HUES64 (cell line): ENCODE measurements at regions not wholly inside any gene's neighbourhood (a gene's known extent, or its start where the extent isn't known, plus 50 kb on each side); places are given as distances from the start of the nearest gene placed in this dataset.

Experiments used
- H3K27ac ChIP-seq: 2 replicates; pipeline ENCODE4 v1.7.0; 2013; ENCODE audit warnings: low read depth, low read length, inconsistent platforms
- H3K27me3 ChIP-seq: 2 replicates; pipeline ENCODE4 v1.6.1; 2013; ENCODE audit warnings: mild to moderate bottlenecking, low read length; ENCODE audit not compliant: insufficient read depth
- H3K36me3 ChIP-seq: 2 replicates; pipeline ENCODE4 v1.6.1; 2013; ENCODE audit warnings: mild to moderate bottlenecking, low read length; ENCODE audit not compliant: insufficient read depth
- H3K4me1 ChIP-seq: 2 replicates; pipeline ENCODE4 v1.6.1; 2013; ENCODE audit warnings: mild to moderate bottlenecking, low read length, moderate library complexity; ENCODE audit not compliant: insufficient read depth
- H3K4me3 ChIP-seq: 2 replicates; pipeline ENCODE4 v1.5.1; 2013; ENCODE audit warnings: mild to moderate bottlenecking, low read length, moderate library complexity
- H3K9ac ChIP-seq: 2 replicates; pipeline ENCODE4 v1.6.1; 2013; ENCODE audit warnings: mild to moderate bottlenecking, low read depth, low read length
- H3K9me3 ChIP-seq: 2 replicates; pipeline ENCODE4 v1.6.1; 2013; ENCODE audit warnings: low read depth, low read length; ENCODE audit not compliant: insufficient read depth
- WGBS: fragments of 150-250, 120-280 bp; methylation state at CpG from one replicate; pipeline ENCODE4 v1.1.7; 2013; ENCODE audit warnings: missing lambda C conversion rate; 5-methylcytosine and 5-hydroxymethylcytosine counted together

- no peaks in the 10 kb centered on the region for H3K9me3 ChIP-seq
- 94% methylated on average over 4 of the region's 4 CpGs for WGBS
- H3K4me1 ChIP-seq, result no peaks in the 10 kb centered on the region
- H3K27ac ChIP-seq, result no peak overlapping the region
- H3K4me3 ChIP-seq, result no peak overlapping the region
- no peaks in the 10 kb centered on the region for H3K27me3 ChIP-seq
- H3K9ac ChIP-seq, result no peak overlapping the region
- H3K36me3 ChIP-seq, result no peaks in the 10 kb centered on the region
Observed at GRCh38 chr7:98515201-98515600, 101.9 kb upstream of the NPTX2 start.

- WGBS, result 88% methylated on average over 16 of the region's 16 CpGs
- H3K36me3 ChIP-seq, result no peaks in the 10 kb centered on the region
- no peaks in the 10 kb centered on the region for H3K4me1 ChIP-seq
- no peak overlapping the region for H3K27ac ChIP-seq
- no peak overlapping the region for H3K9ac ChIP-seq
- H3K9me3 ChIP-seq, result no peaks in the 10 kb centered on the region
- H3K27me3 ChIP-seq, result no peaks in the 10 kb centered on the region
- H3K4me3 ChIP-seq, result no peak overlapping the region
Observed at GRCh38 chr7:98514211-98515031, 102.7 kb upstream of the NPTX2 start.

GRCh38 chr7:98511175-98511574 is 105.9 kb upstream of the NPTX2 start:
- H3K4me3 ChIP-seq, result no peak overlapping the region
- no peak overlapping the region for H3K9ac ChIP-seq
- WGBS, result 97% methylated on average over 5 of the region's 5 CpGs
- H3K4me1 ChIP-seq, result no peaks in the 10 kb centered on the region
- H3K27ac ChIP-seq, result no peak overlapping the region
- H3K9me3 ChIP-seq, result no peaks in the 10 kb centered on the region
- no peaks in the 10 kb centered on the region for H3K36me3 ChIP-seq
- no peaks in the 10 kb centered on the region for H3K27me3 ChIP-seq

GRCh38 chr7:98509836-98510235 is 107.2 kb upstream of the NPTX2 start:
- no peaks in the 10 kb centered on the region for H3K36me3 ChIP-seq
- WGBS, result 81% methylated on average over 6 of the region's 6 CpGs

GRCh38 chr7:98506471-98506870 is 105.6 kb upstream of the BAIAP2L1 start:
- Histone ChIP-seq H3K4me1 (no peaks in the 10 kb centered on the region), H3K4me3 (no peak overlapping the region), H3K9me3 (no peaks in the 10 kb centered on the region), H3K27ac (no peak overlapping the region), H3K9ac (no peak overlapping the region), H3K36me3 (no peaks in the 10 kb centered on the region), H3K27me3 (no peaks in the 10 kb centered on the region)
- WGBS, result 100% methylated on average over 1 of the region's 2 CpGs

More at GRCh38 chr7:98509836-98510235, 107.2 kb upstream of the NPTX2 start:
- no peaks in the 10 kb centered on the region for H3K4me1 ChIP-seq
- no peak overlapping the region for H3K9ac ChIP-seq
- no peaks in the 10 kb centered on the region for H3K9me3 ChIP-seq
- H3K4me3 ChIP-seq, result no peak overlapping the region
- H3K27ac ChIP-seq, result no peak overlapping the region
- no peaks in the 10 kb centered on the region for H3K27me3 ChIP-seq

- no peak overlapping the region for H3K27ac ChIP-seq
- H3K9me3 ChIP-seq, result no peaks in the 10 kb centered on the region
- no peak overlapping the region for H3K9ac ChIP-seq
- H3K4me3 ChIP-seq, result no peak overlapping the region
- no peaks in the 10 kb centered on the region for H3K4me1 ChIP-seq
- WGBS, result 82% methylated on average over 6 of the region's 6 CpGs
- H3K27me3 ChIP-seq, result no peaks in the 10 kb centered on the region
- H3K36me3 ChIP-seq, result no peaks in the 10 kb centered on the region
Observed at GRCh38 chr7:98500764-98501163, 99.9 kb upstream of the BAIAP2L1 start.

DNA sequence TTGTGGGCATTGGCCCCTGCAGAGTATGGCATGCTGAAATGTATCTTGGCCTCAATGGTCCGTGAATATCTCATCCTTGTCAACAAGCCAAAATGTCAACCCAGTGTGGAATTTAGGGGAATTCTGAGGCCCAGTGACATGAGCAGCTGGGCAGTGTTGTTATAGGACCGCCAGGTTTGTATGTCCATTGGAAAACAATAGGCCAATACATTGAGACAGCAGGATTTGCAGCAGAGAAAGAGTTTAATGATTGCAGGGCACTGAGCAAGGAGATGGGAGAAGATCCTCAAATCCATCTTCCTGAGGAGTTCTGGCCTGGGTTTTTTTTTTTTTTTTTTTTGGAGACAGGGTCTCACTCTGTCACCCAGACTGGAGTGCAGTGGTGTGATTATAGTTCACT is 95.7 kb upstream of the BAIAP2L1 start:
- Histone ChIP-seq H3K9me3 (no peaks in the 10 kb centered on the region), H3K4me3 (no peak overlapping the region), H3K36me3 (no peaks in the 10 kb centered on the region), H3K9ac (no peak overlapping the region), H3K27me3 (no peaks in the 10 kb centered on the region), H3K27ac (no peak overlapping the region), H3K4me1 (no peaks in the 10 kb centered on the region)
- WGBS, result 90% methylated on average over 2 of the region's 2 CpGs

DNA sequence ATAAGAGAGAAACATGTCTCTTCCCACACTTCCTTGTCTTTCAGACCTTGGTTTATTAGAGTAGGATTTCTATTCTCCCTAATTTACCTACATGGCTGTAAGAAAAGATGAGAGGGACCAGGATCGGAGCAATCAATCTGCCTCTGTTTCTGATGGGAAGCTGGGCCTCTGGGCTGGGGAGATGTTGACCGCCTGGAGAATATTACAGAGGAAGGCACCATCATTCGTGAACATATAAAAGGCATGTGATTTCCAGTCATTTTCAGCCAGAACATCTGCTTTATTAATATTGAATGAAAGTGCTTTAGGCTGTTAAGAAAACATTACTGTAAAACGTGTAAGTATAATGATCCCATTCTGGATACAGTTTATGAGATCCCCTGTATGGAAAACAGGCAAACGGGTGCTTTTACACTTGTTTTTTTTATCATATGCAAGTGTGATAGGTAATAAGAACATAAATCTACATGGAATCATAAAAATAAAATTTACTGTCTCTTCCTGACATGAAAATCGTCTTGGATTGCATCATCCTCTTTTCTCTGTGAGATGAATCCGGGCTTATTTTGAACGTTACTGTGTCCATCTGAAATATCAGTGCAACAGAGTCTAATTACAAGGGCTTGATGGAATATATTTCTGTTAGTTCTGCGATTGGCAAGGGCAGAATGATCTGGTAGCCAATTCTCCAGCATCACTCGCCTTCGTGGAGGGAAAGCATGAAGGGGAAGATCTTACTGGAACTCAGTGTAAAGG is 94.5 kb upstream of the BAIAP2L1 start:
- 89% methylated on average over 10 of the region's 11 CpGs for WGBS
- no peak overlapping the region for H3K9ac ChIP-seq
- H3K36me3 ChIP-seq, result no peaks in the 10 kb centered on the region
- H3K27me3 ChIP-seq, result no peaks in the 10 kb centered on the region
- no peaks in the 10 kb centered on the region for H3K4me1 ChIP-seq
- H3K4me3 ChIP-seq, result no peak overlapping the region
- H3K27ac ChIP-seq, result no peak overlapping the region
- H3K9me3 ChIP-seq, result no peaks in the 10 kb centered on the region

DNA sequence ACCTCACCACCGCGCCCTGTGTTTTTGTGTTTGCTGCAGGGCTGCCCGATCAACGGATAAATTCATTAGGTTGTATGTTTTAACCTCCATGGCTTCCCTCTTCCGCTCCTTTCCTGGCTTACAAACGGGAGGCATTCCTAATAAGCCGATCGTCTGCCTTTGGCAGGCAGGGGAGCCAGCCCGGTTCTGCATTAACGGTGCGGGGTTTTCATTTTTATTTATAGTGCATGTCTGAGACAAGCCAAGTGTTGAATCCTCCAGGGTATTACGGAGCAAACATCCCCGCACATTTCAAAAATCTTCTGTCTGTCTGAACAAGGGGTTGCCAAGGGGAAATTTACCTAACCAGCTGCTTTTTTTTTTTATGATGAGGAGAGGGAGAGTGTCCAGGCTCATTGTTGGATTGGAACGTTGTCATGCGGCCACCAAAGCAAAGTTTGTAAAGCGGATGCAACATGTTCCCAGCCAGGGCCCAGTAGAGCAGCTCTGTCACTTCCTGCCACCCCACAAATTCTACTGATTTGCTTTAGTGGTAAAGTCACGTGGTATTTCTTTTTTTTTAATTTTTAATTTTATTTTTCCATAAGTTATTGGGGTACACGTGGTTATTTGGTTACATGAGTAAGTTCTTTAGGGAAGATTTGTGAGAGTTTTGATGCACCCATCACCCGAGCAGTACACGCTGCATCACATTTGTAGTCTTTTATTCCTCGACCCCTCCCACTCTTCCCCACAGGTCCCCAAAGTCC is 92.3 kb upstream of the BAIAP2L1 start:
- Histone ChIP-seq H3K9me3 (no peaks in the 10 kb centered on the region), H3K9ac (no peak overlapping the region), H3K4me1 (no peaks in the 10 kb centered on the region), H3K27ac (no peak overlapping the region), H3K27me3 (no peaks in the 10 kb centered on the region), H3K4me3 (no peak overlapping the region), H3K36me3 (no peaks in the 10 kb centered on the region)
- 93% methylated on average over 20 of the region's 21 CpGs for WGBS

DNA sequence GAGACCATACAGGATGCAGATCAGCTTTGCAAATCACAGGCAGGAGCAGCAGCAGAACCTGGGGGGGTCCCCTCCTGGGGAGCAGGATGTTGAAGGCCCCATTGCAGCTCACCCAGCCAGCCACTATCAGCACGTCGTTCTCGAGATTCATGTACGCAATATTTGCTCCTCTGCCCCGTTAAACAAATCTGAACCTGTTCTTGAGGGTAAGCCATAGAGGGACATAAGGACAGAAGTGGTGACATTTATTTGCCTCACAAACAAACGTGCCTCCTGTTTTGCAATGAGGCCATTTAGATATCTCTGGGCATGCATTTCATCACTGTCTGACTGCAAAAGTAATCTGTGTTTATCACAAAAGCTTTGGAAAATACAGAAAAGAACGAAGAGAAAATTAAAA is 87.3 kb upstream of the BAIAP2L1 start:
- Histone ChIP-seq H3K27ac (no peak overlapping the region), H3K9ac (no peak overlapping the region), H3K36me3 (no peaks in the 10 kb centered on the region), H3K9me3 (no peaks in the 10 kb centered on the region), H3K4me1 (no peaks in the 10 kb centered on the region), H3K27me3 (no peaks in the 10 kb centered on the region), H3K4me3 (no peak overlapping the region)
- 79% methylated on average over 7 of the region's 7 CpGs for WGBS

GRCh38 chr7:98483964-98484545 is 83.2 kb upstream of the BAIAP2L1 start:
- Histone ChIP-seq H3K4me3 (no peak overlapping the region), H3K36me3 (no peaks in the 10 kb centered on the region), H3K27me3 (no peaks in the 10 kb centered on the region), H3K27ac (no peak overlapping the region), H3K4me1 (no peaks in the 10 kb centered on the region), H3K9ac (no peak overlapping the region), H3K9me3 (peaks cover 12% of the 10 kb centered on the region)
- WGBS, result 89% methylated on average over 11 of the region's 11 CpGs
